HepG2 (cell line): ENCODE measurements at regions not wholly inside any gene's neighbourhood (a gene's known extent, or its start where the extent isn't known, plus 50 kb on each side); places are given as distances from the start of the nearest gene placed in this dataset.

Source experiments
- ATAC-seq: fragments of 200-7000 bp; cut with Tn5 transposase; 3 replicates; pipeline ENCODE4 v1.9.1; 2020; ENCODE audit warnings: mild to moderate bottlenecking, moderate library complexity
- BruUV-seq: library from RNA; stranded (reverse); fragments of 400-500 nt; replicated peaks from 2 replicates; lab custom pipeline; 2021; lab: Mats Ljungman, UMichigan
- CTCF ChIA-PET: fragments of 300-600 bp; formaldehyde crosslinking; extraction: SDS; loops from one replicate; lab custom pipeline; 2021; ENCODE audit warnings: low total read pairs, inconsistent platforms, low intra/inter-chr PET ratio; lab: Yijun Ruan, JAX
- POLR2A ChIA-PET: fragments of 350-600 bp; sonication (Branson Sonifier 250); formaldehyde crosslinking; loops from one replicate; lab custom pipeline; 2020; ENCODE audit warnings: antibody characterized with exemption, inconsistent platforms; lab: Yijun Ruan, JAX
- DNase-seq: peaks from one replicate; pipeline ENCODE4 v3.0.0-alpha.2; 2015; ENCODE audit warnings: low spot score
- FAIRE-seq: peaks from 3 replicates; lab custom pipeline; 2011; peaks lifted over from hg19 to GRCh38; lab: Jason Lieb, UNC
- H2AFZ ChIP-seq: one replicate; pipeline ENCODE4 v1.6.1; 2011; ENCODE audit warnings: low read length, inconsistent platforms
- H3K27ac ChIP-seq: fragments of 300-600 bp; 3 replicates; pipeline ENCODE4 v1.8.0; 2011; ENCODE audit warnings: mixed run types, mild to moderate bottlenecking, mixed read lengths, low read length, inconsistent platforms; ENCODE audit not compliant: insufficient read depth; ENCODE audit errors: extremely low read length
- H3K27me3 ChIP-seq, 2 experiments: fragments of 200-600 bp in 1 of 2; 2 replicates in 1 of 2; 3 replicates in 1 of 2; pipeline versions ENCODE4 v1.6.0 to v1.8.0; 2011; ENCODE audit warnings: low read length in 2 of 2, mild to moderate bottlenecking in 2 of 2, moderate library complexity in 2 of 2, inconsistent platforms in 1 of 2; ENCODE audit not compliant: insufficient read depth in 2 of 2, control insufficient read depth in 1 of 2
- H3K36me3 ChIP-seq, 2 experiments: fragments of 200-600 bp in 1 of 2; replicated peaks in 1 of 2; 2 replicates in 1 of 2; 3 replicates in 1 of 2; pipeline versions ENCODE4 v1.5.1 to v1.8.0; 2011; ENCODE audit warnings: low read length in 2 of 2, inconsistent platforms in 1 of 2; ENCODE audit not compliant: insufficient read depth in 2 of 2, control insufficient read depth in 1 of 2
- H3K4me1 ChIP-seq: 2 replicates; pipeline ENCODE4 v1.5.1; 2012; ENCODE audit warnings: low read length, inconsistent platforms; ENCODE audit not compliant: insufficient read depth
- H3K4me2 ChIP-seq: 2 replicates; pipeline ENCODE4 v1.6.0; 2011; ENCODE audit warnings: low read depth, low read length, inconsistent platforms
- H3K4me3 ChIP-seq, 3 experiments: fragments of 200-600 bp in 1 of 3; sonication (generic), shearing (Covaris generic) in 1 of 3; replicated peaks in 1 of 3; 2 replicates each; pipeline ENCODE4 v1.5.1; 2011 to 2016; ENCODE audit warnings: low read length in 3 of 3, inconsistent platforms in 2 of 3, low read depth in 2 of 3, mild to moderate bottlenecking in 2 of 3, control low read depth in 1 of 3, mixed read lengths in 1 of 3; ENCODE audit not compliant: insufficient read depth in 1 of 3
- H3K79me2 ChIP-seq: one replicate; pipeline ENCODE4 v1.6.1; 2011; ENCODE audit warnings: low read length, inconsistent platforms; ENCODE audit not compliant: insufficient read depth
- H3K9ac ChIP-seq: 2 replicates; pipeline ENCODE4 v1.6.0; 2011; ENCODE audit warnings: mild to moderate bottlenecking, low read depth, low read length, inconsistent platforms; ENCODE audit not compliant: insufficient read depth
- H3K9me3 ChIP-seq: 2 replicates; pipeline ENCODE4 v1.5.1; 2012; ENCODE audit warnings: mild to moderate bottlenecking, low read length
- H4K20me1 ChIP-seq: 2 replicates; pipeline ENCODE4 v1.6.0; 2011; ENCODE audit warnings: inconsistent platforms, mild to moderate bottlenecking, low read length, moderate library complexity; ENCODE audit not compliant: insufficient read depth
- ASH2L ChIP-seq: fragments of 300-600, 200-600 bp; sonication (generic); IDR thresholded peaks from 2 replicates; pipeline ENCODE4 v1.7.0; 2017; ENCODE audit warnings: low read depth, mild to moderate bottlenecking, moderate library complexity, mixed read lengths, low read length; ENCODE audit not compliant: insufficient read length
- CBX5 ChIP-seq: sonication (generic); formaldehyde crosslinking; IDR thresholded peaks from 2 replicates; pipeline ENCODE4 v1.4.0; 2020; ENCODE audit warnings: missing genetic modification reagents, borderline replicate concordance
- DBP ChIP-seq: sonication (generic); formaldehyde crosslinking; IDR thresholded peaks from 2 replicates; pipeline ENCODE4 v1.4.0; 2020; ENCODE audit warnings: missing genetic modification reagents; ENCODE audit errors: not compliant biosample characterization
- ELF4 ChIP-seq: sonication (generic); formaldehyde crosslinking; IDR thresholded peaks from 2 replicates; pipeline ENCODE4 v1.5.0; 2020; ENCODE audit warnings: missing genetic modification reagents, mild to moderate bottlenecking, moderate library complexity, borderline replicate concordance
- GABPB1 ChIP-seq: IDR thresholded peaks from 2 replicates; pipeline ENCODE4 v1.6.1; 2016; ENCODE audit warnings: mild to moderate bottlenecking, missing genetic modification reagents, moderate library complexity, missing compliant biosample characterization
- HNRNPLL ChIP-seq: fragments of 200-400 bp; formaldehyde crosslinking; IDR thresholded peaks from 2 replicates; pipeline ENCODE4 v1.6.1; 2017; ENCODE audit warnings: mild to moderate bottlenecking, low read depth, low read length; ENCODE audit not compliant: poor library complexity, severe bottlenecking
- NFYC ChIP-seq: IDR thresholded peaks from 2 replicates; pipeline ENCODE4 v1.6.1; 2016; ENCODE audit warnings: missing genetic modification reagents, missing compliant biosample characterization
- SAP130 ChIP-seq: IDR thresholded peaks from 2 replicates; pipeline ENCODE4 v1.6.1; 2016; ENCODE audit warnings: low read depth
- SP2 ChIP-seq: sonication (generic); formaldehyde crosslinking; IDR thresholded peaks from 2 replicates; pipeline ENCODE4 v1.5.1; 2020; ENCODE audit warnings: mild to moderate bottlenecking, missing genetic modification reagents
- SP4 ChIP-seq: sonication (generic); formaldehyde crosslinking; IDR thresholded peaks from 2 replicates; pipeline ENCODE4 v1.8.1; 2023; ENCODE audit warnings: mild to moderate bottlenecking, missing genetic modification reagents
- XRCC5 ChIP-seq: fragments of 200-400 bp; formaldehyde crosslinking; optimal IDR thresholded peaks from 2 replicates; pipeline ENCODE3; 2017; ENCODE audit warnings: mild to moderate bottlenecking, low read length
- ZNF17 ChIP-seq: sonication (generic); formaldehyde crosslinking; IDR thresholded peaks from 2 replicates; pipeline ENCODE4 v1.5.0; 2020; ENCODE audit warnings: mild to moderate bottlenecking, missing genetic modification reagents
- WGBS: methylation state at CpG from one replicate; pipeline ENCODE4 v1.1.6; 2017; ENCODE audit warnings: low lambda C conversion rate; 5-methylcytosine and 5-hydroxymethylcytosine counted together
- in situ Hi-C: cut with HindIII; loops from 2 replicates; pipeline ENCODE4 v1.10.0; 2017; ENCODE audit warnings: low pct_unique_long_range_greater_than_20kb; ENCODE audit not compliant: extremely low pct_ligation_motif_present
- intact Hi-C: fragments of 100-400 bp; cut with micrococcal nuclease; formaldehyde crosslinking; loops from one replicate; pipeline ENCODE4 v1.10.0; 2022; ENCODE audit not compliant: unreplicated experiment
- TF ChIP-seq, protein P1 (sequence below): sonication (generic); formaldehyde crosslinking; IDR thresholded peaks from 2 replicates; pipeline ENCODE4 v1.4.0; 2020; ENCODE audit warnings: mild to moderate bottlenecking, missing genetic modification reagents
- TF ChIP-seq, protein P2 (sequence below): sonication (generic); formaldehyde crosslinking; IDR thresholded peaks from 2 replicates; pipeline ENCODE4 v1.4.0; 2020; ENCODE audit warnings: missing genetic modification reagents
- TF ChIP-seq, protein P3 (sequence below): sonication (generic); formaldehyde crosslinking; conservative IDR thresholded peaks from 2 replicates; pipeline ENCODE4 v1.4.0; 2020; ENCODE audit warnings: mild to moderate bottlenecking, missing genetic modification reagents, moderate library complexity

- no peak overlapping the region for H3K27ac ChIP-seq
- H3K36me3 ChIP-seq = no peaks in the 10 kb centered on the region
- H3K27me3 ChIP-seq = peaks cover 15 to 50% of the 10 kb centered on the region in 2 experiments; a peak in 4 of 5 replicates
- intact Hi-C loops (no loop called here), in situ Hi-C loops (no loop called here)
- no peaks in the 10 kb centered on the region for H3K79me2 ChIP-seq
- FAIRE-seq = no peak
- H3K9ac ChIP-seq = no peak overlapping the region
- H3K4me1 ChIP-seq = peaks cover 7% of the 10 kb centered on the region; the same call in 1 of the 2 replicates
- no peaks in the 10 kb centered on the region for H4K20me1 ChIP-seq
- peak; percentile 67 for ATAC-seq
- 7% methylated on average over 19 of the region's 46 CpGs for WGBS
- DNase-seq = peak; percentile 15
- no TSS peak for BruUV-seq
- H3K4me3 ChIP-seq = peak overlapping the region; percentile 37 to 70 (median 46)
- CTCF ChIA-PET = interaction anchor here (1.5 kb wide), 1 partner anchor 66 kb away, joined by 3 read pairs; no protein-coding TSS in a partner anchor
- H2AFZ ChIP-seq = no peak overlapping the region
- no peaks in the 10 kb centered on the region for H3K9me3 ChIP-seq
- peak overlapping the region; percentile 74 for H3K4me2 ChIP-seq
- POLR2A ChIA-PET = no interaction called here
- no peak for TF ChIP-seq NFYC (CRISPR knock-in tag)
- TF ChIP-seq SP4 (CRISPR knock-in tag) = peak; percentile 54; the same call in 1 of the 2 replicates
- TF ChIP-seq, protein P1, sequence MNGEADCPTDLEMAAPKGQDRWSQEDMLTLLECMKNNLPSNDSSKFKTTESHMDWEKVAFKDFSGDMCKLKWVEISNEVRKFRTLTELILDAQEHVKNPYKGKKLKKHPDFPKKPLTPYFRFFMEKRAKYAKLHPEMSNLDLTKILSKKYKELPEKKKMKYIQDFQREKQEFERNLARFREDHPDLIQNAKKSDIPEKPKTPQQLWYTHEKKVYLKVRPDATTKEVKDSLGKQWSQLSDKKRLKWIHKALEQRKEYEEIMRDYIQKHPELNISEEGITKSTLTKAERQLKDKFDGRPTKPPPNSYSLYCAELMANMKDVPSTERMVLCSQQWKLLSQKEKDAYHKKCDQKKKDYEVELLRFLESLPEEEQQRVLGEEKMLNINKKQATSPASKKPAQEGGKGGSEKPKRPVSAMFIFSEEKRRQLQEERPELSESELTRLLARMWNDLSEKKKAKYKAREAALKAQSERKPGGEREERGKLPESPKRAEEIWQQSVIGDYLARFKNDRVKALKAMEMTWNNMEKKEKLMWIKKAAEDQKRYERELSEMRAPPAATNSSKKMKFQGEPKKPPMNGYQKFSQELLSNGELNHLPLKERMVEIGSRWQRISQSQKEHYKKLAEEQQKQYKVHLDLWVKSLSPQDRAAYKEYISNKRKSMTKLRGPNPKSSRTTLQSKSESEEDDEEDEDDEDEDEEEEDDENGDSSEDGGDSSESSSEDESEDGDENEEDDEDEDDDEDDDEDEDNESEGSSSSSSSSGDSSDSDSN = peak; percentile 30; the same call in 1 of the 2 replicates
- no peak for TF ChIP-seq ELF4 (CRISPR knock-in tag)
- TF ChIP-seq XRCC5 = no peak
- TF ChIP-seq GABPB1 (CRISPR knock-in tag) = peak; percentile 55; the same call in 1 of the 2 replicates
- no peak for TF ChIP-seq ASH2L
- TF ChIP-seq SAP130 = peak; percentile 27; the same call in 1 of the 2 replicates
- peak; percentile 27 for TF ChIP-seq HNRNPLL
- TF ChIP-seq CBX5 (CRISPR knock-in tag) = 0 out of 2 replicates have a peak, but pooled peaks have one; percentile 19
- TF ChIP-seq SP2 (CRISPR knock-in tag) = no peak
- TF ChIP-seq, protein P2, sequence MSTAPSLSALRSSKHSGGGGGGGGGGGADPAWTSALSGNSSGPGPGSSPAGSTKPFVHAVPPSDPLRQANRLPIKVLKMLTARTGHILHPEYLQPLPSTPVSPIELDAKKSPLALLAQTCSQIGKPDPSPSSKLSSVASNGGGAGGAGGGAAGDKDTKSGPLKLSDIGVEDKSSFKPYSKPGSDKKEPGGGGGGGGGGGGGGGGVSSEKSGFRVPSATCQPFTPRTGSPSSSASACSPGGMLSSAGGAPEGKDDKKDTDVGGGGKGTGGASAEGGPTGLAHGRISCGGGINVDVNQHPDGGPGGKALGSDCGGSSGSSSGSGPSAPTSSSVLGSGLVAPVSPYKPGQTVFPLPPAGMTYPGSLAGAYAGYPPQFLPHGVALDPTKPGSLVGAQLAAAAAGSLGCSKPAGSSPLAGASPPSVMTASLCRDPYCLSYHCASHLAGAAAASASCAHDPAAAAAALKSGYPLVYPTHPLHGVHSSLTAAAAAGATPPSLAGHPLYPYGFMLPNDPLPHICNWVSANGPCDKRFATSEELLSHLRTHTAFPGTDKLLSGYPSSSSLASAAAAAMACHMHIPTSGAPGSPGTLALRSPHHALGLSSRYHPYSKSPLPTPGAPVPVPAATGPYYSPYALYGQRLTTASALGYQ (CRISPR knock-in tag) = no peak
- TF ChIP-seq, protein P3, sequence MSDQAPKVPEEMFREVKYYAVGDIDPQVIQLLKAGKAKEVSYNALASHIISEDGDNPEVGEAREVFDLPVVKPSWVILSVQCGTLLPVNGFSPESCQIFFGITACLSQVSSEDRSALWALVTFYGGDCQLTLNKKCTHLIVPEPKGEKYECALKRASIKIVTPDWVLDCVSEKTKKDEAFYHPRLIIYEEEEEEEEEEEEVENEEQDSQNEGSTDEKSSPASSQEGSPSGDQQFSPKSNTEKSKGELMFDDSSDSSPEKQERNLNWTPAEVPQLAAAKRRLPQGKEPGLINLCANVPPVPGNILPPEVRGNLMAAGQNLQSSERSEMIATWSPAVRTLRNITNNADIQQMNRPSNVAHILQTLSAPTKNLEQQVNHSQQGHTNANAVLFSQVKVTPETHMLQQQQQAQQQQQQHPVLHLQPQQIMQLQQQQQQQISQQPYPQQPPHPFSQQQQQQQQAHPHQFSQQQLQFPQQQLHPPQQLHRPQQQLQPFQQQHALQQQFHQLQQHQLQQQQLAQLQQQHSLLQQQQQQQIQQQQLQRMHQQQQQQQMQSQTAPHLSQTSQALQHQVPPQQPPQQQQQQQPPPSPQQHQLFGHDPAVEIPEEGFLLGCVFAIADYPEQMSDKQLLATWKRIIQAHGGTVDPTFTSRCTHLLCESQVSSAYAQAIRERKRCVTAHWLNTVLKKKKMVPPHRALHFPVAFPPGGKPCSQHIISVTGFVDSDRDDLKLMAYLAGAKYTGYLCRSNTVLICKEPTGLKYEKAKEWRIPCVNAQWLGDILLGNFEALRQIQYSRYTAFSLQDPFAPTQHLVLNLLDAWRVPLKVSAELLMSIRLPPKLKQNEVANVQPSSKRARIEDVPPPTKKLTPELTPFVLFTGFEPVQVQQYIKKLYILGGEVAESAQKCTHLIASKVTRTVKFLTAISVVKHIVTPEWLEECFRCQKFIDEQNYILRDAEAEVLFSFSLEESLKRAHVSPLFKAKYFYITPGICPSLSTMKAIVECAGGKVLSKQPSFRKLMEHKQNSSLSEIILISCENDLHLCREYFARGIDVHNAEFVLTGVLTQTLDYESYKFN = no peak
- no peak for TF ChIP-seq DBP
- no peak for TF ChIP-seq ZNF17 (CRISPR knock-in tag)
Observed at GRCh38 chr4:1579901-1580691, 104.0 kb downstream of the FAM53A start.
